Fibroblast of lung (primary cell): ENCODE measurements at regions not wholly inside any gene's neighbourhood (a gene's known extent, or its start where the extent isn't known, plus 50 kb on each side); places are given as distances from the start of the nearest gene placed in this dataset.

Source experiments
- CTCF ChIP-seq, 2 donors: IDR thresholded peaks in 1 of 2; conservative IDR thresholded peaks in 1 of 2; 1 replicate in 1 of 2; 2 replicates in 1 of 2; pipeline ENCODE4 v1.5.1; 2011 to 2012; ENCODE audit warnings: low read length in 2 of 2, control low read depth in 1 of 2, inconsistent platforms in 1 of 2, low read depth in 1 of 2, mild to moderate bottlenecking in 1 of 2
- EZH2 ChIP-seq: IDR thresholded peaks from 2 replicates; pipeline ENCODE4 v1.5.1; 2012; ENCODE audit warnings: low read length, control low read depth, mild to moderate bottlenecking; ENCODE audit errors: missing control alignments

- no peak for TF ChIP-seq EZH2
- no peak for TF ChIP-seq CTCF (conservative IDR thresholded peaks at IDR 0.05 in 1 of 2, IDR thresholded peaks at IDR 0.05 in 1 of 2; ENCODE audit: low read depth in 1 of 2, low read length in 2 of 2)
Observed at GRCh38 chr13:83183439-83184149, 698.7 kb downstream of the SLITRK1 start.
